ENCODE measurements at regions not wholly inside any gene's neighbourhood (a gene's known extent, or its start where the extent isn't known, plus 50 kb on each side); places are given as distances from the start of the nearest gene placed in this dataset.
"Not testable (repeated sequence)": the region's sequence is repeated elsewhere in the genome, so short reads cannot be mapped to it uniquely, and the experiment has no call there.

DNA sequence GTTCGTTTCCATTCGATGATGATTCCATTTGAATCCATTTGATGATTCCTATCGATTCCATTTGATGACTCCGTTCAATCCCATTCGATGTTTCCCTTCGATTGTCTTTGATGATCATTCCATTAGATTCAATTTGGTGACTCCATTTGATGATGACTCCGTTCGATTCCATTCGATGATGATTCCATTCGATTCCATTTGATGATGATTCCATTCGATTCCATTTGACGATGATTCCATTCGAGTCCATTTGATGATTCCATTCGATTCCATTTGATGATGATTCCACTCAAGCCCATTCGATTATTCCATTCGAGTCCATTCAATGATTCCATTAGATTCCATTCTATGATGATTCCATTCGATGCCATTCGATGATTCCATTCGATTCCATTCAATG lies 2730.6 kb downstream of the RPIA start:
- H3K4me3 Mint-ChIP-seq, H3K4me1 Mint-ChIP-seq, H3K27me3 Mint-ChIP-seq, H3K27ac Mint-ChIP-seq: not testable (repeated sequence)
- Mint-ChIP-seq H3K36me3 (peaks cover 14% of the 10 kb centered on the region), H3K9me3 (peaks cover 30% of the 10 kb centered on the region)

DNA sequence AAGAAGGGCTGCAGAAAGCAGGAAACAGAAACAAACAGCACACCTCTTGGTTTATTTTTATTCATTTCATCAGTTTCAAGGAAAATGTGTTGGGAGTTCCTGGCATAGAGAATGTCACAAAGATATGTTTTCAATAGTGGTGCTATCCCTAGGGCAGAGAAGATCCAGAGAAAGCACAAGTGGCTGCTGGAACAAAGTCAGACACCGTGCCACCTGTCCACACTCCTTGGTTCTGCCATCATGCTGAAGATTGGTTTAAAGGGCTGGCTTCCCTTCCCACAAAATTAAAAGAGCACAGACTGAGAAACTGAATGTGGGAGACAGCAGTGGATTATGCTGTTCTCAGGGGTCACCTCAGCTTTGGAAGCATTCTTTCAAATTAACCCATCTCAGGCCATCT lies 2735.7 kb downstream of the RPIA start:
- H3K4me1 Mint-ChIP-seq, result not testable (repeated sequence)

DNA sequence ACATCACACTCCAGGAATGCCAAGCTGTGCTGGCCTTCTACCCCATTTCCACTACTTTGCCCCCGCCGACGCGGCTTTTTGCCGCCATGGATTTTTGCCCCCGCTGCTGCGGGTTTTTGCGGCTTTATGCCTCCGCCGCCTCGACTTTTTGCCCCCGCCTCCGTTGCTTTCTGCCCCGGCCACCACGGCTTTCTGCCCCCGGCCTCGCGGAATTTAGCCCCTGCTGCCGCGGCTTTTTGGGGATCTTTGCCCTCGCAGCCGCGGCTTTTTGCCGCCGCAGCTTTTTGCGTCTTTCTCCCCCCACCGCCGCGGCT lies 2750.4 kb downstream of the RPIA start:
- H3K4me3 Mint-ChIP-seq, H3K27ac Mint-ChIP-seq, H3K36me3 Mint-ChIP-seq, H3K9me3 Mint-ChIP-seq, H3K4me1 Mint-ChIP-seq: not testable (repeated sequence)
- H3K27me3 Mint-ChIP-seq, result peaks cover 18% of the 10 kb centered on the region

More for the DNA sequence above, 2735.7 kb downstream of the RPIA start:
- H3K4me3 Mint-ChIP-seq, H3K27ac Mint-ChIP-seq, H3K36me3 Mint-ChIP-seq, H3K27me3 Mint-ChIP-seq: not testable (repeated sequence)
- peaks cover 13% of the 10 kb centered on the region for H3K9me3 Mint-ChIP-seq

DNA sequence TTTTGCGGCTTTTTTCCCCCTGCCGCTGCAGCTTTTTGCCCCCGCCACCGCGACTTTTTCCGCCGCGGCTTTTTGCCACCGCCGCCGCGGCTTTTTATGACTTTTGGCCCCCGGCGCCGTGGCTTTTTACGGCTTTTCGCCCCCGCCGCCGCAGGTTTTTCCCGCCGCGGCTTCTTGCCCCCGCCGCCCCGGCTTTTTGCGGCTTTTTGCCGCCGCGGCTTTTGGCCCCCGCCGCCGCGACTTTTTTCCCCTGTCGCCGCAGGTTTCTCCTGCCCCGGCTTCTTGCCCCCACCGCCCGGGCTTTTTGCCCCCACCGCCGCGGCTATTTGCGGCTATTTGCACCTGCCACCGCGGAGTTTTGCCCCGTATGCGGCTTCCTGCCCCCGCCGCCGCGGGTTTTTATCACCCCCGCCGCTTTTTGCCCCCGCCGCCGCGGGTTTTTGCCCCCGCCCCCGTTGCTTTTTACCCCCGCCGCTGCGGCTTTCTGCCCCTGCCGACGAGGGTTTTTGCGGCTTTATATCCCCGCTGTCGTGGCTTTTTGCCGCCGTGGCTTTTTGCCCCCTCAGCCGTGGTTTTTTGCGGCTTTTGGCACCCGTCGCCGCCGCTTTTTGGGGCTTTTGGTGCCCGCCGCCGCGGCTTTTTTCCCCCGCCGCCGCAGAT lies 2750.9 kb downstream of the RPIA start:
- H3K9me3 Mint-ChIP-seq, result peaks cover 7% of the 10 kb centered on the region
- H3K27ac Mint-ChIP-seq, result no peak overlapping the region
- H3K27me3 Mint-ChIP-seq, result peaks cover 14% of the 10 kb centered on the region
- no peaks in the 10 kb centered on the region for H3K4me1 Mint-ChIP-seq
- H3K4me3 Mint-ChIP-seq, result no peak overlapping the region
- H3K36me3 Mint-ChIP-seq, result peaks cover 2% of the 10 kb centered on the region

DNA sequence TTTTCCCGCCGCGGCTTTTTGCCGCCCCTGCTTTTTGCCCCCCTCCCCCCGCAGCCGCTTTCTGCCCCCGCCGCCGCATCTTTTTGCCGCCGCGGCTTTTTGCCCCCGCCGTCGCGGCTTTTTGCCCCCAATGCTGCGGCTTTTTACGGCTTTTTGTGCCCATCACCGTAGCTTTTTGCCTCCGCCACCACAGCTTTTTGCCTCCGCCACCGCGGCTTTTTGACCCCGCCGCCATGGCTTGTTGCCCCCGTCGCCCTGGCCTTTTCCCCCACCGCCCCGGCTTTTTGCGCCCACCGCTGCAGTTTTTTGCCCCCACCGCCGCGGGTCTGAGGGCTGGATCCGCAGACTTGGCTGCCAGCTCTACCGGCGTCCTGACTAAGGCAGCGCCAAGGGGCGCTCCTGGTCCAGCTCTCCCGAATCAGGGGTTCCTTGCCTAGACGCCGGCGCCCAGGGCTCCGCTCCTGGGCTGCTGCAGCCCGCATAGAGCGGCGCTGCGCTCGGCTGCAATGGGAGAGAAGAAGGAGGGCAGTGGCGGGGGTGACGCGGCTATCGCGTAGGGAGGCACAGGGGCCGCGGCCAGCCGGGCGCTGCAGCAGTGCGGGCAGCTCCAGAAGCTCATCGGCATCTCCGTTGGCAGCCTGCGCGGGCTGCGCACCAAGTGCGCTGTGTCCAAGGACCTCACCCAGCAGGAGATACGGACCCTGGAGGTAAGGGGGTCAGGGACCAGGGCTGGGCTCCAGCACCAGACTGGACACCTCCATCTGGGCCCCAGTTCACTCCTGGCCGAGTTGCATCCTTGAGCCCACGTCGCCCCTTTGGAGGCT lies 2751.6 kb downstream of the RPIA start:
- not testable (repeated sequence) for H3K4me3 Mint-ChIP-seq, H3K36me3 Mint-ChIP-seq, H3K9me3 Mint-ChIP-seq, H3K4me1 Mint-ChIP-seq, H3K27ac Mint-ChIP-seq
- peaks cover 14% of the 10 kb centered on the region for H3K27me3 Mint-ChIP-seq

DNA sequence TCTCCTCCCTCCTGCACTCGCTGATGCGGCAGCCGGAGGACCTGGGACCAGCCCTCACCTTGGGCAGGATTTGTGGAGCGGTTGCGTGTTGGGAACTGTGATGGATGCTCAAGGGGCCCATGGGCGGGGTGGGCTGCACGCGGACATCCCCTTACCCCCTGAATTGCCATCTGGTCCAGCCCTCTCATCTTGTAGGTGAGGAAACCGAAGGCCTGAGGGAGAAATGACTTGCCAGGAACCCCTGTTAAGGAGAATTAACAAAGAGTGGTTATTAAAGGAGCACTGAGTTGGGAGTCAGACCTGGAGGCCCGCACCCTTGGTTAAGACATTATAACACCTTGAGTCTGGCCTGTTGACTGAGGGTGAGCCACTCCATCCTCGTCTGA lies 2752.2 kb downstream of the RPIA start:
- H3K4me1 Mint-ChIP-seq, H3K4me3 Mint-ChIP-seq, H3K36me3 Mint-ChIP-seq, H3K27ac Mint-ChIP-seq, H3K9me3 Mint-ChIP-seq: not testable (repeated sequence)
- peaks cover 14% of the 10 kb centered on the region for H3K27me3 Mint-ChIP-seq

DNA sequence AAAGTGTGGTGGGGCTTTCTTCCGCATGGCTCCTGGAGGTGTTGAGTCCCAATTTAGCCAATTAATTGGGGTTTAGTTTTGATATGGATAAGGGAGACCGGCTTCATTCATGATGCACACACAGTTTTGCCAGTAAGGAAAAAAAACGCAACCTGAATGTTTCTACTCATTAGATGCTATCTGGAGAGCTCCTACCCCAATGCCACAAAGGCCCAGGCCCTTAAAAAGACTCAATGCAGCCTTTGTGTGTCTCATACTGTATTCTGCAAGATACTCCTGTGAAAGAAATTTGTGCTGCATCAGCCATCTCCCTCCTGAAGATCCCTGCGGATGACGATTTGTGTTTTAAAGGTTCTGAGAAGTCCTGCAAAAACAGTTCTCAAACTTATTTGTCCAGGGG lies 2754.2 kb downstream of the RPIA start:
- H3K36me3 Mint-ChIP-seq, H3K9me3 Mint-ChIP-seq, H3K27ac Mint-ChIP-seq, H3K4me1 Mint-ChIP-seq, H3K4me3 Mint-ChIP-seq: not testable (repeated sequence)
- peaks cover 11% of the 10 kb centered on the region for H3K27me3 Mint-ChIP-seq

DNA sequence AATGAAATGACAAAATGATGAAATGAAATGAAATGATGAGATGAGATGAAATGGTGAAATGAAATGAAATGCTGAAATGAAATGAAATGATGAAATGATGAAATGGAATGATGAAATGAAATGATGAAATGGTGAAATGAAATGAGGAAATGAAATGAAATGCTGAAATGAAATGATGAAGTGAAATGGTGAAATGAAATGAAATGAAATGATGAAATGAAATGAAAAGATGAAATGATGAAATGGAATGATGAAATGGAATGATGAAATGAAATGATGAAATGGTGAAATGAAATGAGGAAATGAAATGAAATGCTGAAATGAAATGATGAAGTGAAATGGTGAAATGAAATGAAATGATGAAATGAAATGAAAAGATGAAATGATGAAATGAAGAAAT lies 2755.0 kb downstream of the RPIA start:
- H3K4me1 Mint-ChIP-seq, H3K36me3 Mint-ChIP-seq: not testable (repeated sequence)

DNA sequence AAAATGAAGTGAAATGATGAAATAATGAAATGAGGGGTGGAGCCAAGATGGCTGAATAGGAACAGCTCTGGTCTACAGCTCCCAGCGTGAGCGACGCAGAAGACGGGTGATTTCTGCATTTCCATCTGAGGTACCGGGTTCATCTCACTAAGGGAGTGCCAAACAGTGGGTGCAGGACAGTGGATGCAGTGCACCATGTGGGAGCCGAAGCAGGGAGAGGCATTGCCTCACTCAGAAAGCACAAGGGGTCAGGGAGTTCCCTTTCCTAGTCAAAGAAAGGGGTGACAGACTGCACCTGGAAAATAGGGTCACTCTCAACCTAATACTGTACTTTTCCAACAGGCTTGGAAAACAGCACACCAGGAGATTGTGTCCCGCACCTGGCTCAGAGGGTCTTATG lies 2755.4 kb downstream of the RPIA start:
- not testable (repeated sequence) for H3K36me3 Mint-ChIP-seq, H3K4me3 Mint-ChIP-seq, H3K9me3 Mint-ChIP-seq, H3K4me1 Mint-ChIP-seq, H3K27ac Mint-ChIP-seq
- peaks cover 14% of the 10 kb centered on the region for H3K27me3 Mint-ChIP-seq

More for the DNA sequence above, 2755.0 kb downstream of the RPIA start:
- H3K27me3 Mint-ChIP-seq, result peaks cover 14% of the 10 kb centered on the region
- not testable (repeated sequence) for H3K27ac Mint-ChIP-seq, H3K4me3 Mint-ChIP-seq, H3K9me3 Mint-ChIP-seq

DNA sequence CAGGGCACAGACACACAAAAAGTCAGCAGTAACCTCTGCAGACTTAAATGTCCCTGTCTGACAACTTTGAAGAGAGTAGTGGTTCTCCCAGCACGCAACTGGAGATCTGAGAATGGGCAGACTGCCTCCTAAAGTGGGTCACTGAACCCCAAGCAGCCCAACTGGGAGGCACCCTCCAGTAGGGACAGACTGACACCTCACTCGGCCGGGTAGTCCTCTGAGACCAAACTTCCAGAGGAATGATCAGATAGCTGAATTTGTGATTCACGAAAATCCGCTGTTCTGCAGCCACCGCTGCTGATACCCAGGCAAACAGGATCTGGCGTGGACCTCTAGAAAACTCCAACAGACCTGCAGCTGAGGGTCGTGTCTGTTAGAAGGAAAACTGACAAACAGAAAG lies 2756.0 kb downstream of the RPIA start:
- H3K4me3 Mint-ChIP-seq, H3K27ac Mint-ChIP-seq, H3K36me3 Mint-ChIP-seq, H3K9me3 Mint-ChIP-seq, H3K4me1 Mint-ChIP-seq: not testable (repeated sequence)
- H3K27me3 Mint-ChIP-seq, result peaks cover 18% of the 10 kb centered on the region

DNA sequence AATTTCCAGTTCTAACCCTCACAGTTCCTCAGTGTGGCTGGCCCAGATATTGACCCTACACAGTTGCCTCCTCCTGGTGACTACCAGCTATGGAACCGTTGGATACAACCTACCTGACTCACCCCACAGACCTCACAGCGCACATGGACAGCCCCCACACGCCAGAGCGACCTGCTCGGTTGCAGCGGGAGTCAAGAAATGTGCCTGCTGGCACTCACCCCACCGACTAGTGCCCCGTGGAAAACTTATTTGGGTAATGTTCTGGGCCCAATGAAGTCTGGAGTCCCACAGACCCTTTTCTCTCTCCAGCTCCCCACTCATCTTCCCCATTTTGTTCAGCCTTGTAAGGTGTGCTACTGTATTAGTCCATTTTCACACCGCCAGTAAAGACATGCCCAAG lies 2770.8 kb downstream of the RPIA start:
- peaks cover 11% of the 10 kb centered on the region for H3K27me3 Mint-ChIP-seq
- H3K4me1 Mint-ChIP-seq, H3K4me3 Mint-ChIP-seq, H3K27ac Mint-ChIP-seq, H3K36me3 Mint-ChIP-seq, H3K9me3 Mint-ChIP-seq: not testable (repeated sequence)

DNA sequence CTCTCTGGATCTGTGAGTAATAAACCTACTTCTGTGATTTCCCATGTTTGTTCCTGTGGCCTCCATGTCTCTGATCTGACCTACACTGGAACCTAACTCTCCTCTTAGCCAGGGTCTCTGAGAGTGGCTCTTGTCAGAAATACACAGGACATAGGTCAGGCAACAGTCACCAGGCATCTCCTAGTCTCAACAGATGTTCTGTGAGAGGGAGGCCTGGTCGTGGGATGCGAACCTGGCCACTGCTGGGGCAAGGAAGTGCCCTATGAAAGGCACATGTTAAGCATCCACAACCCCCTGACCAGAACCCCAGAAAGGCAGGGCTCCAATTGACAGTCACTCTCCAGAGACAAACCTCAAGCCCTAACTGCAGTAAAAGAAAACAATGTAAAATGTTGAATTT lies 2771.5 kb downstream of the RPIA start:
- H3K27me3 Mint-ChIP-seq, result peaks cover 11% of the 10 kb centered on the region
- H3K27ac Mint-ChIP-seq, H3K4me1 Mint-ChIP-seq, H3K36me3 Mint-ChIP-seq, H3K9me3 Mint-ChIP-seq, H3K4me3 Mint-ChIP-seq: not testable (repeated sequence)

DNA sequence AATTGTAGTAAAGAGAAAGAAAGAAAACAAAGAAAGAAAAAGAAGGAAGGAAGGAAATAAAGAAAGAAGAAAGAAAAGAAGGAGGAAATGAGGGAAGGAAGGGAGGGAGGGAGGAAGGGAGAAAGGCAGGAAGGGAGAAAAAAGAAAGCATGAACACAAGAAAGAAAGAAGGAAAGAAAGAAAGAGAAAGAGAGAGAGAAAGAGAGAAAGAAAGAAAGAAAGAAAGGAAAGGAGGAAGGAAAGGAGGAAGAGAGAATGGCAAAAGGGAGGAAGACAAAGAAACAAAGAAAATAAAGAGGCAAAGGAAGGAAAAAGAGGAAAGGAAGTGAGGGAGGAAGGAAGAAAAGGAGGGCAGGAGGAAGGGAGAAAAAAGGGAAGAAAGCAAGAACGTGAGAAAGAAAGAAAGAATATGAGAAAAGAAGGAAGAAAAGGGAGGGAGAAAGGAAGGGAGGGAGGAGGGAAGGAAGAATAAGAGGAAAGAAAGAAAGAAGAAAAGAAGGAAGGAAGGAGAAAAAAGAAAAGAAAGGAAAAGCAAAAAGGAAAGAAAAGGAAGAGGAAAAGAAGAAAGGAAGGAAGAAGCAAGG lies 2775.4 kb downstream of the RPIA start:
- not testable (repeated sequence) for H3K27ac Mint-ChIP-seq, H3K36me3 Mint-ChIP-seq, H3K4me1 Mint-ChIP-seq, H3K9me3 Mint-ChIP-seq, H3K4me3 Mint-ChIP-seq
- peaks cover 13% of the 10 kb centered on the region for H3K27me3 Mint-ChIP-seq

DNA sequence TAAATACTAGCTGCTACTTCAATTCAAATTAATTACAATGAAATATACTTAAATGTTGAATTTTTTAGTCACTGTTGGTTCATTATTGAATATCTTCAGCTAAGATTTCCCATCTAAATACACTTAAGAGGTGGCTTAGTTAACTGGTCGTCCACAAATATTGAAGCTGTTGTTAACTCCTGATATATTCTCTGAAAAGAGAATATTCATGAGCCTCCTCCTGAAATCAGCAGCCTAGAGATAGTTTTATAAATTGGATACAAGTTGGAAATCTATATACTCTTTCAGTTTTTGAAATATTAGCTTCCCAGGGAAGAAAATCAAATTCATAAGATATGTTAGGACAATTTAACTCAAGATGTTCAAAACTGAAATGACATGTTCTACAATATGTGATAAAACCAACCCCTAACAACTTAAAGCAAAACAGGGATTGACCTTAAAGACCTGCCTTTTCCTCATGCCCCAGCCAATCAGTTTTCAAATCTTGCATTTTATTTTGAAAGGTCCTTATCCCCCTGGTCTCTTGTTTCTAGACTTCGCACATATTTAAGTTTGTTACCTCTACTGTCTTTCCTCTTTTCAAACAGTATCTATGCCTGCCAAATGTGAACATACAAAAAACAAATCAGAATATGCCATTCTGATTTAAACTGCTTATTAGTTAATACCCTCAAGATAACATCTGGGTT lies 2784.9 kb downstream of the RPIA start:
- Mint-ChIP-seq H3K27ac (peak overlapping the region; percentile 94), H3K27me3 (peaks cover 15% of the 10 kb centered on the region), H3K4me3 (peak overlapping the region; percentile 86), H3K4me1 (peaks cover 12% of the 10 kb centered on the region)
- not testable (repeated sequence) for H3K9me3 Mint-ChIP-seq, H3K36me3 Mint-ChIP-seq

DNA sequence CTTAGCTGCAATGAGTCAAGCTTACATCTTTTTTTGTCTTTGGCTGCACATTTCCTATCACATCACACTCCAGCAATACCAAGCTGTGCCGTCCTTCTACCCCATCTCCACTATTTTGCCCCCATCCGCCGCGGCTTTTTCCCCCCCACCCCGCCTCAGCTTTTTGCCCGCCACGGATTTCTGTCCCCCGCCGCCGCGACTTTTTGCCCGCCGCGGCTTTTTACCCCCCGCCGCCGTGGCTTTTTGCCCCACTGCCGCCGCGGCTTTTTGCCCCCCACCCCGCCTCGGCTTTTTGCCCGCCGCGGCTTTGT lies 2785.4 kb downstream of the RPIA start:
- Mint-ChIP-seq H3K27me3 (peaks cover 18% of the 10 kb centered on the region), H3K27ac (peak overlapping the region; percentile 94), H3K4me3 (peak overlapping the region; percentile 86), H3K4me1 (peaks cover 12% of the 10 kb centered on the region)
- not testable (repeated sequence) for H3K36me3 Mint-ChIP-seq, H3K9me3 Mint-ChIP-seq

DNA sequence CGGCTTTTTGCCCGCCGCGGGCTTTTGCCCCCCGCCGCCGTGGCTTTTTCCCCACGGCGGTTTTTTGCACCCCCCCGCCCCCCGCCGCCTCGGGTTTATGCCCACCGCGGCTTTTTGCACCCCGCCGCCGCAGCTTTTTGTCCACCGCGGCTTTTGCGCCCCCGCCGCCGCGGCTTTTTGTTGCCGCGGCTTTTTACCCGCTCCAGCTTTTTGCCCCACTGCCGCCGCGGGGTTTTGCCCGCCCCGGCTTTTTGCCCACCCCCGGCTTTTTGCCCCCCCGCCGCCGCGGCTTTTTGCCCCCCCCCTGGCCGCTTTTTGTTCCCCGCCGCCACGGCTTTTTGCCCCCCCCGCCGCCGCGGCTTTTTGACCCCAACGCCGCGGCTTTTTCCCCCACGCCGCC lies 2785.8 kb downstream of the RPIA start:
- H3K27me3 Mint-ChIP-seq, result peaks cover 15% of the 10 kb centered on the region
- peaks cover 12% of the 10 kb centered on the region for H3K4me1 Mint-ChIP-seq
- H3K9me3 Mint-ChIP-seq, H3K36me3 Mint-ChIP-seq, H3K4me3 Mint-ChIP-seq, H3K27ac Mint-ChIP-seq: not testable (repeated sequence)

Measured in activated naive CD4-positive, alpha-beta T cell treated with anti-CD3 and anti-CD28 coated beads, Interleukin-2, amount 50 U/mL, for 24 hours (primary cell).